ENCODE measurements at regions not wholly inside any gene's neighbourhood (a gene's known extent, or its start where the extent isn't known, plus 50 kb on each side); places are given as distances from the start of the nearest gene placed in this dataset.

GRCh38 chr16:88296437-88297177, 86.2 kb upstream of the ZNF469 start:
- Histone ChIP-seq H3K4me1 (ENCODE audit: control insufficient read depth, insufficient read depth, low read length) (peaks cover 19% of the 10 kb centered on the region), H3K4me3 (ENCODE audit: low read length) (no peak overlapping the region), H3K9ac (ENCODE audit: low read length) (no peak overlapping the region)

GRCh38 chr16:88297178-88297720, 85.5 kb upstream of the ZNF469 start:
- H3K36me3 ChIP-seq (ENCODE audit: control insufficient read depth, insufficient read depth, low read length, severe bottlenecking), result no peaks in the 10 kb centered on the region
- H3K27me3 ChIP-seq (replicated peaks; ENCODE audit: control insufficient read depth, insufficient read depth, low read length), result no peaks in the 10 kb centered on the region
- peaks cover 19% of the 10 kb centered on the region for H3K4me1 ChIP-seq (ENCODE audit: control insufficient read depth, insufficient read depth, low read length)
- H3K9ac ChIP-seq (ENCODE audit: low read length), result no peak overlapping the region
- no peaks in the 10 kb centered on the region for H3K9me3 ChIP-seq (ENCODE audit: control insufficient read depth, low read length)
- no peak for DNase-seq (ENCODE audit: low read depth)
- no peak overlapping the region for H3K4me3 ChIP-seq (ENCODE audit: low read length)

More at GRCh38 chr16:88296437-88297177, 86.2 kb upstream of the ZNF469 start:
- no peaks in the 10 kb centered on the region for H3K9me3 ChIP-seq (ENCODE audit: control insufficient read depth, low read length)
- H3K36me3 ChIP-seq (ENCODE audit: control insufficient read depth, insufficient read depth, low read length, severe bottlenecking), result no peaks in the 10 kb centered on the region
- DNase-seq (ENCODE audit: low read depth), result no peak
- H3K27me3 ChIP-seq (replicated peaks; ENCODE audit: control insufficient read depth, insufficient read depth, low read length), result no peaks in the 10 kb centered on the region

DNA sequence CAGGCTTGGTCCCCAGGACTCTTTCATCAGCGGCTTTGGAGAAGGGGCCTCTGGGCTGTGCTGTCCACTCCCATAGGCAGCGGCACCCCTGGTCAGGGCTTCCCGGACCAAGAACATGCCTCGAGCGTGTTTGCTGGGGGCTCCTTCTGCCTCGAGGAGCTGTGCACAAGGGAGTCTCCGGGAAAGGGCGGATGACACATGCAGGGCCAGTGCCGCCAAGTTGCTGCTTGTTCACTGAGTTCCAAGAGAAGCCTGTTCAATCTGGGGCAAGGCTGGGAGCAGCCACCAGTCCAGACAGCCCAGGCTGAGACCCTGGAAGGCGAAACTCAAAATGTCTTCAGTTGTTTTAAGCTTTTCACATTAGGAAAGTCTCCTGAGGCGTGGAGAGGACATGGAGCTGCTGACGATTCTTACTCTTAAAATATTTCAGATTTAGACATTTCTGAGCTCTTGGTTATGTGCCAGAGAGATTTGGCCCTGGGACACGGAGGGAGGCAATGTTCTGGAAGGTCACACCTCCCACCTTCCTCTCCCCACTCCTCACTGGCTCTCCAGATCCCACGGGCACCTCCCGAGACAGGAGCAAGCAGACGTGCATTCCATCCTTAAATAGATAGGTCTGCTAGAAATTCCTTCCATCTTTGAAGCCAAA, 84.5 kb upstream of the ZNF469 start:
- H3K4me3 ChIP-seq (ENCODE audit: low read length), result no peak overlapping the region
- no peaks in the 10 kb centered on the region for H3K9me3 ChIP-seq (ENCODE audit: control insufficient read depth, low read length)
- no peaks in the 10 kb centered on the region for H3K27me3 ChIP-seq (replicated peaks; ENCODE audit: control insufficient read depth, insufficient read depth, low read length)
- peak overlapping the region; percentile 68 for H3K9ac ChIP-seq (ENCODE audit: low read length)
- no peaks in the 10 kb centered on the region for H3K36me3 ChIP-seq (ENCODE audit: control insufficient read depth, insufficient read depth, low read length, severe bottlenecking)
- DNase-seq (ENCODE audit: low read depth), result peak; percentile 61
- peaks cover 24% of the 10 kb centered on the region for H3K4me1 ChIP-seq (ENCODE audit: control insufficient read depth, insufficient read depth, low read length)

GRCh38 chr16:88298833-88299745, 83.7 kb upstream of the ZNF469 start:
- Histone ChIP-seq H3K9me3 (ENCODE audit: control insufficient read depth, low read length) (no peaks in the 10 kb centered on the region), H3K27me3 (replicated peaks; ENCODE audit: control insufficient read depth, insufficient read depth, low read length) (no peaks in the 10 kb centered on the region), H3K4me1 (ENCODE audit: control insufficient read depth, insufficient read depth, low read length) (peaks cover 32% of the 10 kb centered on the region), H3K36me3 (ENCODE audit: control insufficient read depth, insufficient read depth, low read length, severe bottlenecking) (no peaks in the 10 kb centered on the region), H3K4me3 (ENCODE audit: low read length) (no peak overlapping the region), H3K9ac (ENCODE audit: low read length) (peak overlapping the region; percentile 68)
- DNase-seq (ENCODE audit: low read depth), result no peak

GRCh38 chr16:88299751-88300462, 82.9 kb upstream of the ZNF469 start:
- Histone ChIP-seq H3K4me3 (ENCODE audit: low read length) (no peak overlapping the region), H3K9me3 (ENCODE audit: control insufficient read depth, low read length) (no peaks in the 10 kb centered on the region), H3K36me3 (ENCODE audit: control insufficient read depth, insufficient read depth, low read length, severe bottlenecking) (no peaks in the 10 kb centered on the region), H3K27me3 (replicated peaks; ENCODE audit: control insufficient read depth, insufficient read depth, low read length) (no peaks in the 10 kb centered on the region), H3K9ac (ENCODE audit: low read length) (peak overlapping the region; percentile 11), H3K4me1 (ENCODE audit: control insufficient read depth, insufficient read depth, low read length) (peaks cover 40% of the 10 kb centered on the region)
- DNase-seq (ENCODE audit: low read depth), result no peak

DNA sequence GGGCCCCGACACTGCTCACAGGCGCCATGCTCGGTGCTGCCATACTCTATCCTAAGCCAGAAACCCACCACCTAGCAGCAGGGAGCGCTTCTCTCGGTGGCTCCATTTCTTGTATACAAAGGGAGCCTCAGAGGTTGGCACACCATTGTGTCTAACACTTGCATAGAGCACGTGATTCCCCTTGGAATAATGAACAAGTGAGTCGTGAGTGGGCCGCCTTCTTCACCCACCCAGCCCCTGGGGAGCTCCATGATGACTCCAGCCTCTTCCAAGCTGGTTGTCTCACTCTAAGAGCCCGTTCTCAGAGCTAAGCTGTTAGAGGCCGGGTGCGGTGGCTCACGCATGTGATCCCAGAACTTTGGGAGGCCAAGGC, 82.3 kb upstream of the ZNF469 start:
- Histone ChIP-seq H3K4me3 (ENCODE audit: low read length) (no peak overlapping the region), H3K36me3 (ENCODE audit: control insufficient read depth, insufficient read depth, low read length, severe bottlenecking) (no peaks in the 10 kb centered on the region), H3K9me3 (ENCODE audit: control insufficient read depth, low read length) (no peaks in the 10 kb centered on the region), H3K27me3 (replicated peaks; ENCODE audit: control insufficient read depth, insufficient read depth, low read length) (no peaks in the 10 kb centered on the region), H3K4me1 (ENCODE audit: control insufficient read depth, insufficient read depth, low read length) (peaks cover 45% of the 10 kb centered on the region), H3K9ac (ENCODE audit: low read length) (no peak overlapping the region)
- DNase-seq (ENCODE audit: low read depth), result no peak

GRCh38 chr16:88301431-88301830, 81.3 kb upstream of the ZNF469 start:
- no peak for DNase-seq (ENCODE audit: low read depth)
- peaks cover 55% of the 10 kb centered on the region for H3K4me1 ChIP-seq (ENCODE audit: control insufficient read depth, insufficient read depth, low read length)
- no peak overlapping the region for H3K9ac ChIP-seq (ENCODE audit: low read length)
- no peaks in the 10 kb centered on the region for H3K27me3 ChIP-seq (replicated peaks; ENCODE audit: control insufficient read depth, insufficient read depth, low read length)
- no peaks in the 10 kb centered on the region for H3K36me3 ChIP-seq (ENCODE audit: control insufficient read depth, insufficient read depth, low read length, severe bottlenecking)
- H3K9me3 ChIP-seq (ENCODE audit: control insufficient read depth, low read length), result no peaks in the 10 kb centered on the region
- no peak overlapping the region for H3K4me3 ChIP-seq (ENCODE audit: low read length)

GRCh38 chr16:88301886-88302285, 80.9 kb upstream of the ZNF469 start:
- Histone ChIP-seq H3K4me3 (ENCODE audit: low read length) (no peak overlapping the region), H3K9ac (ENCODE audit: low read length) (no peak overlapping the region), H3K27me3 (replicated peaks; ENCODE audit: control insufficient read depth, insufficient read depth, low read length) (no peaks in the 10 kb centered on the region), H3K9me3 (ENCODE audit: control insufficient read depth, low read length) (no peaks in the 10 kb centered on the region), H3K4me1 (ENCODE audit: control insufficient read depth, insufficient read depth, low read length) (peaks cover 59% of the 10 kb centered on the region), H3K36me3 (ENCODE audit: control insufficient read depth, insufficient read depth, low read length, severe bottlenecking) (no peaks in the 10 kb centered on the region)
- no peak for DNase-seq (ENCODE audit: low read depth)

- Histone ChIP-seq H3K9me3 (ENCODE audit: control insufficient read depth, low read length) (no peaks in the 10 kb centered on the region), H3K4me1 (ENCODE audit: control insufficient read depth, insufficient read depth, low read length) (peaks cover 65% of the 10 kb centered on the region), H3K9ac (ENCODE audit: low read length) (no peak overlapping the region), H3K27me3 (replicated peaks; ENCODE audit: control insufficient read depth, insufficient read depth, low read length) (no peaks in the 10 kb centered on the region), H3K4me3 (ENCODE audit: low read length) (no peak overlapping the region), H3K36me3 (ENCODE audit: control insufficient read depth, insufficient read depth, low read length, severe bottlenecking) (no peaks in the 10 kb centered on the region)
- no peak for DNase-seq (ENCODE audit: low read depth)
Observed at GRCh38 chr16:88302666-88303065, 80.1 kb upstream of the ZNF469 start.

DNA sequence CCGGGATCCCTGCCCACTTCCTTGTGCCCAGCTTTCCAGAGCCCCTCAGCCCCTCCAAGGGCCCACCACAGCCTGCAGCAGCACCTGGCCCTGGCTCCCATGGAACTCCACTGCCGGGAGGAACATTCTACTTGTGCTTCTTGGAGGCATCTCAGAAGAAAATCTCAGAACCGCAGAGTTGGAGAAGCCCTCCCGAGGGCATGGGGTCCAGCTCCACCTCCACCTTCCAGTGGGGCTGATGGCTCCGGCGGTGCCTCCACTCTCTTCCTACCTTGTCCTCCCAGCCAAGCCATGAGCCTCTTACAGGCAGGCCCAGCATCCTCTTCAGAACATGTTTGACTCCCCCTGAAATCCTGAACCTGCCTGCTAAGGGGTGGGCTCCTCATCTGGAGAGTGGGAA, 79.4 kb upstream of the ZNF469 start:
- no peaks in the 10 kb centered on the region for H3K27me3 ChIP-seq (replicated peaks; ENCODE audit: control insufficient read depth, insufficient read depth, low read length)
- DNase-seq (ENCODE audit: low read depth), result no peak
- no peaks in the 10 kb centered on the region for H3K9me3 ChIP-seq (ENCODE audit: control insufficient read depth, low read length)
- H3K4me3 ChIP-seq (ENCODE audit: low read length), result peak overlapping the region; percentile 51
- H3K36me3 ChIP-seq (ENCODE audit: control insufficient read depth, insufficient read depth, low read length, severe bottlenecking), result no peaks in the 10 kb centered on the region
- H3K9ac ChIP-seq (ENCODE audit: low read length), result peak overlapping the region; percentile 77
- peaks cover 65% of the 10 kb centered on the region for H3K4me1 ChIP-seq (ENCODE audit: control insufficient read depth, insufficient read depth, low read length)

All from adipocyte (in vitro differentiated cells).